HepG2 (cell line): ENCODE measurements at regions not wholly inside any gene's neighbourhood (a gene's known extent, or its start where the extent isn't known, plus 50 kb on each side); places are given as distances from the start of the nearest gene placed in this dataset.

Experiments used
- ATAC-seq: fragments of 200-7000 bp; cut with Tn5 transposase; 3 replicates; pipeline ENCODE4 v1.9.1; 2020; ENCODE audit warnings: mild to moderate bottlenecking, moderate library complexity
- BruUV-seq: library from RNA; stranded (reverse); fragments of 400-500 nt; replicated peaks from 2 replicates; lab custom pipeline; 2021; lab: Mats Ljungman, UMichigan
- CTCF ChIA-PET: fragments of 300-600 bp; formaldehyde crosslinking; extraction: SDS; loops from one replicate; lab custom pipeline; 2021; ENCODE audit warnings: low total read pairs, inconsistent platforms, low intra/inter-chr PET ratio; lab: Yijun Ruan, JAX
- POLR2A ChIA-PET: fragments of 350-600 bp; sonication (Branson Sonifier 250); formaldehyde crosslinking; loops from one replicate; lab custom pipeline; 2020; ENCODE audit warnings: antibody characterized with exemption, inconsistent platforms; lab: Yijun Ruan, JAX
- DNase-seq: peaks from one replicate; pipeline ENCODE4 v3.0.0-alpha.2; 2015; ENCODE audit warnings: low spot score
- FAIRE-seq: peaks from 3 replicates; lab custom pipeline; 2011; peaks lifted over from hg19 to GRCh38; lab: Jason Lieb, UNC
- H2AFZ ChIP-seq: one replicate; pipeline ENCODE4 v1.6.1; 2011; ENCODE audit warnings: low read length, inconsistent platforms
- H3K27ac ChIP-seq: fragments of 300-600 bp; 3 replicates; pipeline ENCODE4 v1.8.0; 2011; ENCODE audit warnings: mixed run types, mild to moderate bottlenecking, mixed read lengths, low read length, inconsistent platforms; ENCODE audit not compliant: insufficient read depth; ENCODE audit errors: extremely low read length
- H3K27me3 ChIP-seq, 2 experiments: fragments of 200-600 bp in 1 of 2; 2 replicates in 1 of 2; 3 replicates in 1 of 2; pipeline versions ENCODE4 v1.6.0 to v1.8.0; 2011; ENCODE audit warnings: low read length in 2 of 2, mild to moderate bottlenecking in 2 of 2, moderate library complexity in 2 of 2, inconsistent platforms in 1 of 2; ENCODE audit not compliant: insufficient read depth in 2 of 2, control insufficient read depth in 1 of 2
- H3K36me3 ChIP-seq, 2 experiments: fragments of 200-600 bp in 1 of 2; replicated peaks in 1 of 2; 2 replicates in 1 of 2; 3 replicates in 1 of 2; pipeline versions ENCODE4 v1.5.1 to v1.8.0; 2011; ENCODE audit warnings: low read length in 2 of 2, inconsistent platforms in 1 of 2; ENCODE audit not compliant: insufficient read depth in 2 of 2, control insufficient read depth in 1 of 2
- H3K4me1 ChIP-seq: 2 replicates; pipeline ENCODE4 v1.5.1; 2012; ENCODE audit warnings: low read length, inconsistent platforms; ENCODE audit not compliant: insufficient read depth
- H3K4me2 ChIP-seq: 2 replicates; pipeline ENCODE4 v1.6.0; 2011; ENCODE audit warnings: low read depth, low read length, inconsistent platforms
- H3K4me3 ChIP-seq, 3 experiments: fragments of 200-600 bp in 1 of 3; sonication (generic), shearing (Covaris generic) in 1 of 3; replicated peaks in 1 of 3; 2 replicates each; pipeline ENCODE4 v1.5.1; 2011 to 2016; ENCODE audit warnings: low read length in 3 of 3, inconsistent platforms in 2 of 3, low read depth in 2 of 3, mild to moderate bottlenecking in 2 of 3, control low read depth in 1 of 3, mixed read lengths in 1 of 3; ENCODE audit not compliant: insufficient read depth in 1 of 3
- H3K79me2 ChIP-seq: one replicate; pipeline ENCODE4 v1.6.1; 2011; ENCODE audit warnings: low read length, inconsistent platforms; ENCODE audit not compliant: insufficient read depth
- H3K9ac ChIP-seq: 2 replicates; pipeline ENCODE4 v1.6.0; 2011; ENCODE audit warnings: mild to moderate bottlenecking, low read depth, low read length, inconsistent platforms; ENCODE audit not compliant: insufficient read depth
- H3K9me3 ChIP-seq: 2 replicates; pipeline ENCODE4 v1.5.1; 2012; ENCODE audit warnings: mild to moderate bottlenecking, low read length
- H4K20me1 ChIP-seq: 2 replicates; pipeline ENCODE4 v1.6.0; 2011; ENCODE audit warnings: inconsistent platforms, mild to moderate bottlenecking, low read length, moderate library complexity; ENCODE audit not compliant: insufficient read depth
- ATF1 ChIP-seq: IDR thresholded peaks from 2 replicates; pipeline ENCODE4 v1.6.1; 2016; ENCODE audit warnings: mild to moderate bottlenecking, control low read depth
- CCAR2 ChIP-seq: fragments of 200-400 bp; formaldehyde crosslinking; optimal IDR thresholded peaks from 2 replicates; pipeline ENCODE3; 2018; ENCODE audit warnings: low read depth, mild to moderate bottlenecking, low read length, moderate library complexity
- EEA1 ChIP-seq: sonication (generic); formaldehyde crosslinking; IDR thresholded peaks from 2 replicates; pipeline ENCODE4 v1.5.1; 2020; ENCODE audit warnings: mild to moderate bottlenecking, missing genetic modification reagents, borderline replicate concordance
- ELF1 ChIP-seq: sonication (generic); formaldehyde crosslinking; IDR thresholded peaks from 2 replicates; pipeline ENCODE4 v1.4.0; 2020; ENCODE audit warnings: missing genetic modification reagents
- FOXK1 ChIP-seq: sonication (generic); formaldehyde crosslinking; IDR thresholded peaks from 2 replicates; pipeline ENCODE4 v1.4.0; 2020; ENCODE audit warnings: low read depth, missing genetic modification reagents, borderline replicate concordance
- IRF2 ChIP-seq: IDR thresholded peaks from 2 replicates; pipeline ENCODE4 v1.6.1; 2018; ENCODE audit warnings: missing genetic modification reagents, missing compliant biosample characterization
- IRX3 ChIP-seq: sonication (generic); formaldehyde crosslinking; IDR thresholded peaks from 2 replicates; pipeline ENCODE4 v1.8.1; 2023; ENCODE audit warnings: mild to moderate bottlenecking, low read depth, missing genetic modification reagents, borderline replicate concordance
- KMT2A ChIP-seq: sonication (generic); formaldehyde crosslinking; IDR thresholded peaks from 2 replicates; pipeline ENCODE4 v1.4.0; 2020; ENCODE audit warnings: missing genetic modification reagents
- STAT6 ChIP-seq: sonication (generic); formaldehyde crosslinking; IDR thresholded peaks from 2 replicates; pipeline ENCODE4 v1.4.0; 2020; ENCODE audit warnings: missing genetic modification reagents, mild to moderate bottlenecking, borderline replicate concordance
- ZBTB21 ChIP-seq: sonication (generic); formaldehyde crosslinking; IDR thresholded peaks from 2 replicates; pipeline ENCODE4 v1.4.0; 2020; ENCODE audit warnings: missing genetic modification reagents
- ZBTB38 ChIP-seq: sonication (generic); formaldehyde crosslinking; IDR thresholded peaks from 2 replicates; pipeline ENCODE4 v1.5.1; 2020; ENCODE audit warnings: mild to moderate bottlenecking, missing genetic modification reagents
- ZNF891 ChIP-seq: sonication (generic); formaldehyde crosslinking; IDR thresholded peaks from 2 replicates; pipeline ENCODE4 v1.5.0; 2020; ENCODE audit warnings: mild to moderate bottlenecking, missing genetic modification reagents
- in situ Hi-C: cut with HindIII; loops from 2 replicates; pipeline ENCODE4 v1.10.0; 2017; ENCODE audit warnings: low pct_unique_long_range_greater_than_20kb; ENCODE audit not compliant: extremely low pct_ligation_motif_present
- intact Hi-C: fragments of 100-400 bp; cut with micrococcal nuclease; formaldehyde crosslinking; loops from one replicate; pipeline ENCODE4 v1.10.0; 2022; ENCODE audit not compliant: unreplicated experiment

DNA sequence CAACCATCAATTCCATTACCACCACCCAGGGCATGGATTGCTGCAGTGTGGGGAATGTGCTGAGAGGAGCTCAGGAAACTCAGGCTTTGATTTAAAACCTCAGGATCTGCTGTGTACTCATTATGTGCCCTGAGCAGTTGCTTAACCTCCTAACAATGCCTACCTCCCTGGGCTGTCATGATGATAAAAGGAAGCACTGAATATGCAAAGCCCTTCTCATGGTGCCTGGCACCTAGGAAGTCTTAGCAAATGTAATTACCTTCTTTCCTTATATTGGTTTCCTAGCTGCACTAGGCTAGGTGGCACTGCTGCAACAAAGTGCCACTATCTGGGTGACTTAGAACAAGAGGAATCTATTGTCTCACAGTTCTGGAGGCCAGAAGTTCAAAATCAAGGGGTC is 62.2 kb downstream of the KCTD12 start:
- ATAC-seq (no peak), FAIRE-seq (no peak), DNase-seq (no peak)
- Histone ChIP-seq H3K4me2 (no peak overlapping the region), H3K9me3 (no peaks in the 10 kb centered on the region), H3K27ac (no peak overlapping the region), H4K20me1 (no peaks in the 10 kb centered on the region), H3K9ac (no peak overlapping the region), H3K79me2 (no peaks in the 10 kb centered on the region), H3K36me3 (no peaks in the 10 kb centered on the region), H2AFZ (no peak overlapping the region), H3K4me1 (no peaks in the 10 kb centered on the region), H3K27me3 (peaks cover 0 to 4% of the 10 kb centered on the region in 2 experiments; a peak in 2 of 5 replicates), H3K4me3 (no peak overlapping the region)
- ChIA-PET CTCF (no interaction called here), POLR2A (no interaction called here)
- in situ Hi-C loops = no loop called here
- intact Hi-C loops = no loop called here
- TF ChIP-seq EEA1 (CRISPR knock-in tag) = no peak
- TF ChIP-seq STAT6 = no peak
- no peak for TF ChIP-seq KMT2A
- no peak for TF ChIP-seq ZNF891 (CRISPR knock-in tag)
- TF ChIP-seq ZBTB21 (CRISPR knock-in tag) = no peak
- TF ChIP-seq IRF2 (CRISPR knock-in tag) = no peak
- TF ChIP-seq ELF1 (CRISPR knock-in tag) = no peak
- TF ChIP-seq ZBTB38 = no peak
- TF ChIP-seq FOXK1 (CRISPR knock-in tag) = no peak
- TF ChIP-seq ATF1 (CRISPR knock-in tag) = no peak
- no peak for TF ChIP-seq IRX3 (CRISPR knock-in tag)
- no peak for TF ChIP-seq CCAR2
- no TSS peak for BruUV-seq
